Activated CD8-positive, alpha-beta T cell treated with anti-CD3 and anti-CD28 coated beads for 36 hours (primary cell): ENCODE measurements at regions not wholly inside any gene's neighbourhood (a gene's known extent, or its start where the extent isn't known, plus 50 kb on each side); places are given as distances from the start of the nearest gene placed in this dataset.

Source experiments
- ATAC-seq: fragments of 200-7000 bp; cut with Tn5 transposase; one replicate; pipeline ENCODE4 v1.10.0; 2021; ENCODE audit warnings: mild to moderate bottlenecking, moderate library complexity
- CTCF ChIA-PET: fragments of 350-600 bp; sonication (Branson Sonifier 250); formaldehyde crosslinking; loops from one replicate; lab custom pipeline; 2021; ENCODE audit warnings: antibody characterized with exemption; lab: Charles Lee
- POLR2A ChIA-PET: fragments of 350-600 bp; sonication (Branson Sonifier 250); formaldehyde crosslinking; loops from one replicate; lab custom pipeline; 2021; ENCODE audit warnings: antibody characterized with exemption; lab: Charles Lee
- DNase-seq: peaks from one replicate; pipeline ENCODE4 v3.0.0-alpha.2; 2020
- H3K27ac Mint-ChIP-seq: one replicate; pipeline ENCODE4 v1.8.0; 2021; ENCODE audit warnings: mild to moderate bottlenecking, mixed read lengths
- H3K27me3 Mint-ChIP-seq: one replicate; pipeline ENCODE4 v1.8.0; 2021; ENCODE audit warnings: mixed read lengths
- H3K36me3 Mint-ChIP-seq: one replicate; pipeline ENCODE4 v1.8.0; 2021; ENCODE audit warnings: low read depth, mixed read lengths
- H3K4me1 Mint-ChIP-seq: one replicate; pipeline ENCODE4 v1.8.0; 2021; ENCODE audit warnings: low read depth, mixed read lengths
- H3K4me3 Mint-ChIP-seq: one replicate; pipeline ENCODE4 v1.8.0; 2021; ENCODE audit warnings: mild to moderate bottlenecking, moderate library complexity, mixed read lengths
- H3K9me3 Mint-ChIP-seq: one replicate; pipeline ENCODE4 v1.8.0; 2021; ENCODE audit warnings: mixed read lengths
- CTCF ChIP-seq: fragments of 200-600 bp; IDR thresholded peaks from one replicate; pipeline ENCODE4 v1.8.0; 2022; ENCODE audit warnings: antibody characterized with exemption, mild to moderate bottlenecking
- intact Hi-C: fragments of 100-400 bp; cut with micrococcal nuclease; formaldehyde crosslinking; loops from one replicate; pipeline ENCODE4 v1.10.0; 2022

DNA sequence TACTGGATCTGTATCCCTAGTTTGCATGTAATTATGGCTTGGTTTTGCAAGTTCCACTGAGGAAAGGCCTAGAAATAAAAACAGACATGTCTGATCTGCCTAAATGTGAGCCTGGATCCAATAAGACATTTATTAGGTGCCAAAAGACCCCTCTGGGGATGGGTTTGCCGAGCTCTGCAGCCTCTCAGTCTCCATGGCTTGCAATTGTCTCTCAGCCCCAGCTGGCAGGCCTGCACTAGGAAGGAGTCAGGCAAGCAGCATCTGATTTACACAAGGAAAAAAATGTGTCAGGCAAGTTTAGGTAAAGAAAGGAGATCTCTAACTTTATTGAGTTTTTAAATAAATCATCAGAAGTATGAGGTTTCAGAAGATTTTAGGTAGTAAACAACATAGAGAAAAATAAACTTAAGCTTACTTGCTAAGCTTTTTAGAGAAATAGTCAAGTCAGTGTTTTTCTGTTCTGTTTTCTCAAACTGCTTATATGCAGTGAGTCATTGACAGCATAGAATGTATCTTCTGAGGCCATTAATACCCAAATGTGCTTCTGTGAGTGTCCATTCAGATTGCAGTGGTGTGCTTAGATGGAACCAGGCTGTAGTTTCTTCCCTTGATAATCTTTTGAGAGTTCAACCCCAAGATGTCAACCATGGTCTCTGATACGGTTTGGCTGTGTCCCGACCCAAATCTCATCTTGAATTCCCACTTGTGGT lies 121.0 kb downstream of the FHL5 start:
- POLR2A ChIA-PET = no interaction called here
- Mint-ChIP-seq H3K4me1 (no peaks in the 10 kb centered on the region), H3K27me3 (peaks cover 3% of the 10 kb centered on the region), H3K9me3 (no peaks in the 10 kb centered on the region), H3K36me3 (no peaks in the 10 kb centered on the region), H3K27ac (no peak overlapping the region), H3K4me3 (no peak overlapping the region)
- DNase-seq (no peak), ATAC-seq (no peak)
- CTCF ChIA-PET = no interaction called here
- TF ChIP-seq CTCF = no peak
- intact Hi-C loops = no loop called here

DNA sequence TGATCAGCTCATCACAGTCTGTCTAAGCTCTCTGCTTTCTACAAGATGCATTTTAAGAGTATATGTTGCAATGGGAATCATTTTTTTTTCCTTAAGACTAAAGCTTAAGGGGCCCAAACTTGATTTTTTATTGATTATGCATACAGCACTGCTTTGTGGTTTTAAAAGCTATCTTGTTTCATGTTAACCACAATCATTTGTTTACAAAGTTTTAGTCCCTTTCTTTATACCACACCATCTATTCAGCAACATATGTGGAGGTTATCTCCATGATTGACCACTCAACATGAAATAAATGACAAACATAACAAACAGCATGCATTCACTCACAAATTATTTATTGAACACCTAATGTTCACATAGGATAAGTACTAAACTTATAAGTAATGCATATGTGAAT lies 119.1 kb downstream of the FHL5 start:
- Mint-ChIP-seq H3K4me1 (no peaks in the 10 kb centered on the region), H3K9me3 (no peaks in the 10 kb centered on the region), H3K27me3 (peaks cover 5% of the 10 kb centered on the region), H3K36me3 (no peaks in the 10 kb centered on the region), H3K27ac (no peak overlapping the region), H3K4me3 (no peak overlapping the region)
- ATAC-seq = no peak
- CTCF ChIA-PET = no interaction called here
- no peak for DNase-seq
- TF ChIP-seq CTCF = no peak
- POLR2A ChIA-PET = no interaction called here
- intact Hi-C loops = no loop called here

GRCh38 chr6:96675597-96675996 lies 112.7 kb downstream of the FHL5 start:
- no peak overlapping the region for H3K27ac Mint-ChIP-seq
- H3K4me1 Mint-ChIP-seq = no peaks in the 10 kb centered on the region
- no peak overlapping the region for H3K4me3 Mint-ChIP-seq
- H3K27me3 Mint-ChIP-seq = peaks cover 2% of the 10 kb centered on the region
- TF ChIP-seq CTCF = no peak
- no peaks in the 10 kb centered on the region for H3K9me3 Mint-ChIP-seq
- ChIA-PET POLR2A (no interaction called here), CTCF (no interaction called here)
- DNase-seq = no peak
- no peaks in the 10 kb centered on the region for H3K36me3 Mint-ChIP-seq
- no peak for ATAC-seq
- intact Hi-C loops = no loop called here
